ENCODE measurements at regions not wholly inside any gene's neighbourhood (a gene's known extent, or its start where the extent isn't known, plus 50 kb on each side); places are given as distances from the start of the nearest gene placed in this dataset.

DNA sequence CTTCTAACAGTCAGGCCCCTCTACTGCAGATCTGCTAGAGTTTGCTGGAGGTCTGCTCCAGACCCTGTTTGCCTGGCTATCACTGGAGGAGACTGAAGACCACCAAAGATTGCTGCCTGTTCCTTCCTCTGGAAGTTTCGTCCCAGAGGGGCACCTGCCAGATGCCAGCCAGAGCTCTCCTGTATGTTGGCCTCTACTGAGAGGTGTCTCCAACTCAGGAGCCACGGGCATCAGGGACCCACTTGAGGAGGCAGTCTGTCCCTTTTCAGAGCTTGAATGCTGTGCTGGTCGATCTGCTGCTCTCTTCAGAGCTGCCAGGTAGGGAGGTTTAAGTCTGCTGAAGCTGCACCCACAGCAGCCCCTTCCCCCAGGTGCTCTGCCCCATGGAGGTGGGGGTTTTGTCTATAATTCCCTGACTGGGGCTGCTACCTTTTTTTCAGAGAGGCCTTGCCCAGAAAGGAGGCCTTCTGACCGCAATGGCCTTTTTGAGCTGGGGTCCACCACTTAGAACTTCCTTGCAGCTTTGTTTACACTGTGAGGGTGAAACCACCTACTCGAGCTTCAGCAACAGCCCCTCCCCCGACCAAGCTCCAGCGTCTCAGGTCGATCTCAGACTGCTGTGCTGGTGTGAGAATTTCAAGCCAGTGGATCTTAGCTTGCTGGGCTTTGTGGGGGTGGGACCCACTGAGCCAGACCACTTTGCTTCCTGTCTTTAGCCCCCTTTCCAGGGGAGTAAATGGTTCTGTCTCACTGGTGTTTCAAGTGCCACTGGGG, 566.0 kb downstream of the NR4A2 start:
- TF ChIP-seq, protein P1, sequence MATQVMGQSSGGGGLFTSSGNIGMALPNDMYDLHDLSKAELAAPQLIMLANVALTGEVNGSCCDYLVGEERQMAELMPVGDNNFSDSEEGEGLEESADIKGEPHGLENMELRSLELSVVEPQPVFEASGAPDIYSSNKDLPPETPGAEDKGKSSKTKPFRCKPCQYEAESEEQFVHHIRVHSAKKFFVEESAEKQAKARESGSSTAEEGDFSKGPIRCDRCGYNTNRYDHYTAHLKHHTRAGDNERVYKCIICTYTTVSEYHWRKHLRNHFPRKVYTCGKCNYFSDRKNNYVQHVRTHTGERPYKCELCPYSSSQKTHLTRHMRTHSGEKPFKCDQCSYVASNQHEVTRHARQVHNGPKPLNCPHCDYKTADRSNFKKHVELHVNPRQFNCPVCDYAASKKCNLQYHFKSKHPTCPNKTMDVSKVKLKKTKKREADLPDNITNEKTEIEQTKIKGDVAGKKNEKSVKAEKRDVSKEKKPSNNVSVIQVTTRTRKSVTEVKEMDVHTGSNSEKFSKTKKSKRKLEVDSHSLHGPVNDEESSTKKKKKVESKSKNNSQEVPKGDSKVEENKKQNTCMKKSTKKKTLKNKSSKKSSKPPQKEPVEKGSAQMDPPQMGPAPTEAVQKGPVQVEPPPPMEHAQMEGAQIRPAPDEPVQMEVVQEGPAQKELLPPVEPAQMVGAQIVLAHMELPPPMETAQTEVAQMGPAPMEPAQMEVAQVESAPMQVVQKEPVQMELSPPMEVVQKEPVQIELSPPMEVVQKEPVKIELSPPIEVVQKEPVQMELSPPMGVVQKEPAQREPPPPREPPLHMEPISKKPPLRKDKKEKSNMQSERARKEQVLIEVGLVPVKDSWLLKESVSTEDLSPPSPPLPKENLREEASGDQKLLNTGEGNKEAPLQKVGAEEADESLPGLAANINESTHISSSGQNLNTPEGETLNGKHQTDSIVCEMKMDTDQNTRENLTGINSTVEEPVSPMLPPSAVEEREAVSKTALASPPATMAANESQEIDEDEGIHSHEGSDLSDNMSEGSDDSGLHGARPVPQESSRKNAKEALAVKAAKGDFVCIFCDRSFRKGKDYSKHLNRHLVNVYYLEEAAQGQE (tag by site-specific recombination; IDR thresholded peaks at IDR 0.05): no peak
- TF ChIP-seq ZNF121 (tag by site-specific recombination; IDR thresholded peaks at IDR 0.05): no peak
- TF ChIP-seq ZBTB20 (tag by site-specific recombination; IDR thresholded peaks at IDR 0.05): no peak
- TF ChIP-seq, protein P2, sequence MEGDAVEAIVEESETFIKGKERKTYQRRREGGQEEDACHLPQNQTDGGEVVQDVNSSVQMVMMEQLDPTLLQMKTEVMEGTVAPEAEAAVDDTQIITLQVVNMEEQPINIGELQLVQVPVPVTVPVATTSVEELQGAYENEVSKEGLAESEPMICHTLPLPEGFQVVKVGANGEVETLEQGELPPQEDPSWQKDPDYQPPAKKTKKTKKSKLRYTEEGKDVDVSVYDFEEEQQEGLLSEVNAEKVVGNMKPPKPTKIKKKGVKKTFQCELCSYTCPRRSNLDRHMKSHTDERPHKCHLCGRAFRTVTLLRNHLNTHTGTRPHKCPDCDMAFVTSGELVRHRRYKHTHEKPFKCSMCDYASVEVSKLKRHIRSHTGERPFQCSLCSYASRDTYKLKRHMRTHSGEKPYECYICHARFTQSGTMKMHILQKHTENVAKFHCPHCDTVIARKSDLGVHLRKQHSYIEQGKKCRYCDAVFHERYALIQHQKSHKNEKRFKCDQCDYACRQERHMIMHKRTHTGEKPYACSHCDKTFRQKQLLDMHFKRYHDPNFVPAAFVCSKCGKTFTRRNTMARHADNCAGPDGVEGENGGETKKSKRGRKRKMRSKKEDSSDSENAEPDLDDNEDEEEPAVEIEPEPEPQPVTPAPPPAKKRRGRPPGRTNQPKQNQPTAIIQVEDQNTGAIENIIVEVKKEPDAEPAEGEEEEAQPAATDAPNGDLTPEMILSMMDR (tag by site-specific recombination; IDR thresholded peaks at IDR 0.05): no peak
- TF ChIP-seq SP2 (tag by site-specific recombination; IDR thresholded peaks at IDR 0.05): no peak
- TF ChIP-seq ZNF2 (tag by site-specific recombination; IDR thresholded peaks at IDR 0.05): no peak
- TF ChIP-seq, protein P3, sequence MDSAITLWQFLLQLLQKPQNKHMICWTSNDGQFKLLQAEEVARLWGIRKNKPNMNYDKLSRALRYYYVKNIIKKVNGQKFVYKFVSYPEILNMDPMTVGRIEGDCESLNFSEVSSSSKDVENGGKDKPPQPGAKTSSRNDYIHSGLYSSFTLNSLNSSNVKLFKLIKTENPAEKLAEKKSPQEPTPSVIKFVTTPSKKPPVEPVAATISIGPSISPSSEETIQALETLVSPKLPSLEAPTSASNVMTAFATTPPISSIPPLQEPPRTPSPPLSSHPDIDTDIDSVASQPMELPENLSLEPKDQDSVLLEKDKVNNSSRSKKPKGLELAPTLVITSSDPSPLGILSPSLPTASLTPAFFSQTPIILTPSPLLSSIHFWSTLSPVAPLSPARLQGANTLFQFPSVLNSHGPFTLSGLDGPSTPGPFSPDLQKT (IDR thresholded peaks at IDR 0.05; ENCODE audit: borderline replicate concordance, low read depth, low read length): no peak
- TF ChIP-seq ZNF501 (tag by site-specific recombination; IDR thresholded peaks at IDR 0.05): no peak
- TF ChIP-seq, protein P4, sequence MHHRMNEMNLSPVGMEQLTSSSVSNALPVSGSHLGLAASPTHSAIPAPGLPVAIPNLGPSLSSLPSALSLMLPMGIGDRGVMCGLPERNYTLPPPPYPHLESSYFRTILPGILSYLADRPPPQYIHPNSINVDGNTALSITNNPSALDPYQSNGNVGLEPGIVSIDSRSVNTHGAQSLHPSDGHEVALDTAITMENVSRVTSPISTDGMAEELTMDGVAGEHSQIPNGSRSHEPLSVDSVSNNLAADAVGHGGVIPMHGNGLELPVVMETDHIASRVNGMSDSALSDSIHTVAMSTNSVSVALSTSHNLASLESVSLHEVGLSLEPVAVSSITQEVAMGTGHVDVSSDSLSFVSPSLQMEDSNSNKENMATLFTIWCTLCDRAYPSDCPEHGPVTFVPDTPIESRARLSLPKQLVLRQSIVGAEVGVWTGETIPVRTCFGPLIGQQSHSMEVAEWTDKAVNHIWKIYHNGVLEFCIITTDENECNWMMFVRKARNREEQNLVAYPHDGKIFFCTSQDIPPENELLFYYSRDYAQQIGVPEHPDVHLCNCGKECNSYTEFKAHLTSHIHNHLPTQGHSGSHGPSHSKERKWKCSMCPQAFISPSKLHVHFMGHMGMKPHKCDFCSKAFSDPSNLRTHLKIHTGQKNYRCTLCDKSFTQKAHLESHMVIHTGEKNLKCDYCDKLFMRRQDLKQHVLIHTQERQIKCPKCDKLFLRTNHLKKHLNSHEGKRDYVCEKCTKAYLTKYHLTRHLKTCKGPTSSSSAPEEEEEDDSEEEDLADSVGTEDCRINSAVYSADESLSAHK (tag by site-specific recombination; IDR thresholded peaks at IDR 0.05): no peak
- no peak for TF ChIP-seq KLF16 (tag by site-specific recombination; IDR thresholded peaks at IDR 0.05)
- TF ChIP-seq, protein P5, sequence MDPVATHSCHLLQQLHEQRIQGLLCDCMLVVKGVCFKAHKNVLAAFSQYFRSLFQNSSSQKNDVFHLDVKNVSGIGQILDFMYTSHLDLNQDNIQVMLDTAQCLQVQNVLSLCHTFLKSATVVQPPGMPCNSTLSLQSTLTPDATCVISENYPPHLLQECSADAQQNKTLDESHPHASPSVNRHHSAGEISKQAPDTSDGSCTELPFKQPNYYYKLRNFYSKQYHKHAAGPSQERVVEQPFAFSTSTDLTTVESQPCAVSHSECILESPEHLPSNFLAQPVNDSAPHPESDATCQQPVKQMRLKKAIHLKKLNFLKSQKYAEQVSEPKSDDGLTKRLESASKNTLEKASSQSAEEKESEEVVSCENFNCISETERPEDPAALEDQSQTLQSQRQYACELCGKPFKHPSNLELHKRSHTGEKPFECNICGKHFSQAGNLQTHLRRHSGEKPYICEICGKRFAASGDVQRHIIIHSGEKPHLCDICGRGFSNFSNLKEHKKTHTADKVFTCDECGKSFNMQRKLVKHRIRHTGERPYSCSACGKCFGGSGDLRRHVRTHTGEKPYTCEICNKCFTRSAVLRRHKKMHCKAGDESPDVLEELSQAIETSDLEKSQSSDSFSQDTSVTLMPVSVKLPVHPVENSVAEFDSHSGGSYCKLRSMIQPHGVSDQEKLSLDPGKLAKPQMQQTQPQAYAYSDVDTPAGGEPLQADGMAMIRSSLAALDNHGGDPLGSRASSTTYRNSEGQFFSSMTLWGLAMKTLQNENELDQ (tag by site-specific recombination; IDR thresholded peaks at IDR 0.05; ENCODE audit: low read depth): no peak
